H1 (cell line): ENCODE measurements at regions not wholly inside any gene's neighbourhood (a gene's known extent, or its start where the extent isn't known, plus 50 kb on each side); places are given as distances from the start of the nearest gene placed in this dataset.

ENCODE experiments used
- CTCF ChIA-PET: fragments of 300-600 bp; sonication (Branson Sonifier 250); formaldehyde crosslinking; loops from one replicate; lab custom pipeline; 2021; ENCODE audit not compliant: partially characterized antibody; lab: Charles Lee
- POLR2A ChIA-PET: fragments of 300-600 bp; sonication (Branson Sonifier 250); formaldehyde crosslinking; loops from one replicate; lab custom pipeline; 2021; ENCODE audit warnings: inconsistent platforms; ENCODE audit not compliant: partially characterized antibody; lab: Charles Lee
- DNase-seq, 2 experiments: peaks; one replicate each; pipeline versions ENCODE4 v3.0.0 to v3.0.0-alpha.2; 2010 to 2022; ENCODE audit warnings: low spot score in 2 of 2, low read depth in 1 of 2, mixed read lengths in 1 of 2
- FAIRE-seq: peaks from 2 replicates; lab custom pipeline; 2011; peaks lifted over from hg19 to GRCh38; lab: Jason Lieb, UNC
- H2AFZ ChIP-seq: 2 replicates; pipeline ENCODE4 v1.8.1; 2012; ENCODE audit warnings: low read length, inconsistent platforms
- H2AK5ac ChIP-seq: 2 replicates; pipeline ENCODE4 v1.6.1; 2013; ENCODE audit warnings: low read depth, low read length
- H2BK120ac ChIP-seq: replicated peaks from 2 replicates; pipeline ENCODE3; 2013; ENCODE audit warnings: low read depth, low read length, inconsistent platforms
- H2BK12ac ChIP-seq: 2 replicates; pipeline ENCODE4 v1.6.1; 2013; ENCODE audit warnings: low read depth, low read length
- H2BK15ac ChIP-seq: 2 replicates; pipeline ENCODE4 v1.6.1; 2013; ENCODE audit warnings: low read length
- H2BK20ac ChIP-seq: 2 replicates; pipeline ENCODE4 v1.6.1; 2013; ENCODE audit warnings: low read length
- H2BK5ac ChIP-seq: 2 replicates; pipeline ENCODE4 v1.6.1; 2013; ENCODE audit warnings: low read depth, low read length
- H3K14ac ChIP-seq: 2 replicates; pipeline ENCODE4 v1.6.1; 2013; ENCODE audit warnings: inconsistent platforms; ENCODE audit not compliant: insufficient read length
- H3K18ac ChIP-seq: 2 replicates; pipeline ENCODE4 v1.6.1; 2013; ENCODE audit warnings: low read length; ENCODE audit errors: extremely low read depth
- H3K23ac ChIP-seq: 2 replicates; pipeline ENCODE4 v1.6.1; 2013; ENCODE audit warnings: inconsistent platforms; ENCODE audit not compliant: insufficient read length
- H3K23me2 ChIP-seq: 2 replicates; pipeline ENCODE4 v1.6.1; 2013; ENCODE audit warnings: low read depth, low read length
- H3K27ac ChIP-seq: 2 replicates; pipeline ENCODE4 v1.6.1; 2011; ENCODE audit warnings: low read depth, low read length, inconsistent platforms
- H3K27me3 ChIP-seq, 4 experiments: replicated peaks in 1 of 4; 1 replicate in 1 of 4; 2 replicates in 3 of 4; pipeline versions ENCODE4 v1.6.1 to v1.8.1; 2011 to 2013; ENCODE audit warnings: low read length in 3 of 4, mild to moderate bottlenecking in 3 of 4, inconsistent platforms in 2 of 4, mixed read lengths in 2 of 4, moderate library complexity in 1 of 4; ENCODE audit not compliant: control insufficient read depth in 3 of 4, insufficient read depth in 3 of 4; ENCODE audit errors: extremely low read depth in 1 of 4
- H3K36me3 ChIP-seq, 4 experiments: 2 replicates each; pipeline versions ENCODE4 v1.6.1 to v1.8.1; 2011 to 2013; ENCODE audit warnings: mild to moderate bottlenecking in 4 of 4, low read length in 3 of 4, moderate library complexity in 2 of 4, control low read depth in 1 of 4, inconsistent platforms in 1 of 4; ENCODE audit not compliant: insufficient read depth in 4 of 4, control insufficient read depth in 2 of 4
- H3K4ac ChIP-seq: replicated peaks from 2 replicates; pipeline ENCODE3; 2013; ENCODE audit warnings: low read length, low read depth, mixed read lengths, inconsistent platforms; ENCODE audit not compliant: insufficient read length
- H3K4me1 ChIP-seq, 4 experiments: replicated peaks in 1 of 4; 1 replicate in 1 of 4; 2 replicates in 3 of 4; pipeline versions ENCODE4 v1.6.1 to v1.8.1; 2011 to 2013; ENCODE audit warnings: low read length in 3 of 4, inconsistent platforms in 2 of 4, mixed read lengths in 1 of 4; ENCODE audit not compliant: insufficient read depth in 4 of 4, control insufficient read depth in 3 of 4
- H3K4me2 ChIP-seq, 2 experiments: 2 replicates each; pipeline versions ENCODE4 v1.6.1 to v1.8.1; 2011 to 2013; ENCODE audit warnings: low read depth in 2 of 2, low read length in 2 of 2, control low read depth in 1 of 2, inconsistent platforms in 1 of 2, mild to moderate bottlenecking in 1 of 2; ENCODE audit not compliant: insufficient read depth in 1 of 2
- H3K4me3 ChIP-seq, 4 experiments: fragments of 200-600, 300-600 bp in 1 of 4; sonication (generic), shearing (Covaris generic), sonication (Bioruptor Twin) in 1 of 4; 2 replicates each; pipeline versions ENCODE4 v1.5.1 to v1.8.1; 2011 to 2016; ENCODE audit warnings: low read length in 4 of 4, low read depth in 3 of 4, control low read depth in 2 of 4, inconsistent platforms in 2 of 4, mild to moderate bottlenecking in 2 of 4, mixed read lengths in 1 of 4, moderate library complexity in 1 of 4; ENCODE audit not compliant: insufficient read depth in 2 of 4; ENCODE audit errors: extremely low read depth in 1 of 4
- H3K56ac ChIP-seq: replicated peaks from 2 replicates; pipeline ENCODE3; 2013; ENCODE audit warnings: low read depth, mild to moderate bottlenecking, mixed read lengths, low read length, inconsistent platforms; ENCODE audit not compliant: insufficient read length
- H3K79me1 ChIP-seq: 2 replicates; pipeline ENCODE4 v1.6.1; 2013; ENCODE audit warnings: low read depth, low read length, control low read depth
- H3K79me2 ChIP-seq, 2 experiments: 2 replicates each; pipeline versions ENCODE4 v1.6.1 to v1.8.1; 2012 to 2013; ENCODE audit warnings: low read length in 2 of 2, mild to moderate bottlenecking in 2 of 2, inconsistent platforms in 1 of 2; ENCODE audit not compliant: insufficient read depth in 2 of 2, control insufficient read depth in 1 of 2
- H3K9ac ChIP-seq, 4 experiments: replicated peaks in 1 of 4; 1 replicate in 1 of 4; 2 replicates in 3 of 4; pipeline versions ENCODE4 v1.6.1 to v1.8.1; 2011 to 2013; ENCODE audit warnings: low read depth in 3 of 4, low read length in 3 of 4, control low read depth in 2 of 4, mild to moderate bottlenecking in 2 of 4, moderate library complexity in 2 of 4, inconsistent platforms in 1 of 4; ENCODE audit errors: extremely low read depth in 1 of 4
- H3K9me3 ChIP-seq, 2 experiments: 2 replicates each; pipeline versions ENCODE4 v1.6.1 to v1.8.1; 2012 to 2013; ENCODE audit warnings: mild to moderate bottlenecking in 2 of 2, moderate library complexity in 2 of 2, control low read depth in 1 of 2, inconsistent platforms in 1 of 2, low read depth in 1 of 2, low read length in 1 of 2, mixed read lengths in 1 of 2; ENCODE audit not compliant: insufficient read depth in 2 of 2
- H4K20me1 ChIP-seq, 2 experiments: replicated peaks in 1 of 2; 2 replicates each; pipeline versions ENCODE3 to v1.8.1; 2011 to 2013; ENCODE audit warnings: inconsistent platforms in 2 of 2, low read length in 2 of 2, mild to moderate bottlenecking in 1 of 2; ENCODE audit not compliant: insufficient read depth in 2 of 2, control insufficient read depth in 1 of 2
- H4K5ac ChIP-seq: 2 replicates; pipeline ENCODE4 v1.6.1; 2013; ENCODE audit warnings: low read length, low read depth, mixed read lengths, inconsistent platforms; ENCODE audit not compliant: insufficient read length
- H4K8ac ChIP-seq: 2 replicates; pipeline ENCODE4 v1.8.0; 2013; ENCODE audit warnings: mild to moderate bottlenecking, moderate library complexity, low read length, inconsistent platforms; ENCODE audit not compliant: insufficient read depth; ENCODE audit errors: extremely low read depth
- H4K91ac ChIP-seq: replicated peaks from 2 replicates; pipeline ENCODE3; 2013; ENCODE audit warnings: low read length, mixed read lengths, inconsistent platforms; ENCODE audit not compliant: insufficient read length
- CTBP2 ChIP-seq: IDR thresholded peaks from 2 replicates; pipeline ENCODE4 v1.7.0; 2011; ENCODE audit warnings: borderline replicate concordance, mild to moderate bottlenecking, moderate library complexity, mixed read lengths, low read length; ENCODE audit not compliant: insufficient read depth, insufficient read length
- CTCF ChIP-seq, 3 experiments: IDR thresholded peaks; 1 replicate in 2 of 3; 2 replicates in 1 of 3; pipeline versions ENCODE4 v1.5.1 to v1.6.1; 2011; ENCODE audit warnings: low read length in 3 of 3, mild to moderate bottlenecking in 3 of 3, inconsistent platforms in 2 of 3, low read depth in 1 of 3, moderate library complexity in 1 of 3; ENCODE audit not compliant: insufficient read depth in 1 of 3; ENCODE audit errors: control extremely low read depth in 1 of 3
- POU5F1 ChIP-seq: IDR thresholded peaks from 2 replicates; pipeline ENCODE4 v1.6.1; 2011; ENCODE audit warnings: low read depth, mild to moderate bottlenecking, low read length, moderate library complexity
- RFX5 ChIP-seq: IDR thresholded peaks from 2 replicates; pipeline ENCODE4 v1.6.1; 2011; ENCODE audit warnings: low read depth, low read length, improper control_type of control experiment, borderline replicate concordance
- RNF2 ChIP-seq: fragments of 200-900, 300-1000 bp; sonication (generic); IDR thresholded peaks from 2 replicates; pipeline ENCODE4 v1.7.1; 2016; ENCODE audit warnings: borderline replicate concordance, low read depth, mild to moderate bottlenecking, antibody characterized with exemption, low read length; ENCODE audit not compliant: poor library complexity, severe bottlenecking; ENCODE audit errors: missing control alignments
- WGBS, 2 experiments: shearing (Covaris generic) in 1 of 2; methylation state at CpG; one replicate each; pipeline versions ENCODE4 v1.1.6 to v1.1.7; 2013 to 2015; ENCODE audit warnings: low lambda C conversion rate in 2 of 2, mixed read lengths in 2 of 2, inconsistent platforms in 1 of 2, low coverage in 1 of 2, missing lambda C conversion rate in 1 of 2; ENCODE audit not compliant: insufficient replicate concordance in 2 of 2, insufficient coverage in 1 of 2, insufficient read length in 1 of 2; ENCODE audit errors: extremely low coverage in 1 of 2, missing lambda C conversion rate in 1 of 2; 5-methylcytosine and 5-hydroxymethylcytosine counted together

GRCh38 chr7:10756981-10757380 is 216.7 kb upstream of the PHF14 start:
- H3K36me3 ChIP-seq: no peaks in the 10 kb centered on the region; a peak in 1 of 8 replicates
- no peak overlapping the region for H3K4me2 ChIP-seq
- no peak for FAIRE-seq
- no peak overlapping the region for H2AK5ac ChIP-seq
- no peak overlapping the region for H3K23ac ChIP-seq
- no peak overlapping the region for H2BK120ac ChIP-seq
- H4K20me1 ChIP-seq: no peaks in the 10 kb centered on the region
- no peak overlapping the region for H4K5ac ChIP-seq
- H4K91ac ChIP-seq: no peak overlapping the region
- H3K27me3 ChIP-seq: peaks cover 0 to 1% (median 0%) of the 10 kb centered on the region in 4 experiments; a peak in 1 of 7 replicates
- H2AFZ ChIP-seq: no peak overlapping the region
- H4K8ac ChIP-seq: no peak overlapping the region
- H2BK12ac ChIP-seq: no peak overlapping the region
- TF ChIP-seq RFX5 (no peak), CTBP2 (no peak), POU5F1 (no peak), RNF2 (no peak), CTCF (IDR thresholded peaks at IDR 0.05; ENCODE audit: control extremely low read depth in 1 of 3, insufficient read depth in 1 of 3, low read depth in 1 of 3, low read length in 3 of 3) (no peak)
- H3K18ac ChIP-seq: no peak overlapping the region
- no peak overlapping the region for H3K14ac ChIP-seq
- H3K9ac ChIP-seq: no peak overlapping the region
- 73% methylated on average over 2 of the region's 2 CpGs; no CpG with 5 or more reads in 1 of the 2 experiments for WGBS, 2 experiments
- no peaks in the 10 kb centered on the region for H3K23me2 ChIP-seq
- H2BK15ac ChIP-seq: no peak overlapping the region
- no peak overlapping the region for H2BK5ac ChIP-seq
- no peak overlapping the region for H3K4me3 ChIP-seq
- H3K79me2 ChIP-seq: no peaks in the 10 kb centered on the region
- ChIA-PET CTCF (no interaction called here), POLR2A (no interaction called here)
- H3K27ac ChIP-seq: no peak overlapping the region
- H3K9me3 ChIP-seq: no peaks in the 10 kb centered on the region
- no peak overlapping the region for H3K56ac ChIP-seq
- no peak for DNase-seq
- H3K4ac ChIP-seq: no peak overlapping the region
- no peaks in the 10 kb centered on the region for H3K4me1 ChIP-seq
- H2BK20ac ChIP-seq: no peak overlapping the region
- no peaks in the 10 kb centered on the region for H3K79me1 ChIP-seq
